ENCODE measurements at regions not wholly inside any gene's neighbourhood (a gene's known extent, or its start where the extent isn't known, plus 50 kb on each side); places are given as distances from the start of the nearest gene placed in this dataset.

DNA sequence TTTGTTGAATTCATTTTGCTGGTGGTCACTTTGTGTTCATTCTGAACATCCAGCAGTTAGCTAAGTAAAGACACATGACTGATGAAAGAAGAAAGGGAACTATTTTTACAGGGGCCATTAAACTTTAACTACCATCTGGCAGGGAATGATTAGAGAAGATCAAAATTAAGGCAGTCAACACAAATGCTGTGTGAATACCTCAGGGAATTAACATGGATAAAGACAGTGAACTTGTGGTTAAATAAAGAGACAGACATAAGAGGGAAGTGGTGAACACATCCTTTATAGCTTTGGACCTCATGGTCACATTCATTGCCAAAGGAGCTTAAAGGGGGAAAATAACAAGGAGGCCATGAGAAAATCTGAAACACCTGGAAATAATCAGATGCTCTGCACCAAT lies 52.6 kb upstream of the ATP5MC3 start:
- TF ChIP-seq, protein P1, sequence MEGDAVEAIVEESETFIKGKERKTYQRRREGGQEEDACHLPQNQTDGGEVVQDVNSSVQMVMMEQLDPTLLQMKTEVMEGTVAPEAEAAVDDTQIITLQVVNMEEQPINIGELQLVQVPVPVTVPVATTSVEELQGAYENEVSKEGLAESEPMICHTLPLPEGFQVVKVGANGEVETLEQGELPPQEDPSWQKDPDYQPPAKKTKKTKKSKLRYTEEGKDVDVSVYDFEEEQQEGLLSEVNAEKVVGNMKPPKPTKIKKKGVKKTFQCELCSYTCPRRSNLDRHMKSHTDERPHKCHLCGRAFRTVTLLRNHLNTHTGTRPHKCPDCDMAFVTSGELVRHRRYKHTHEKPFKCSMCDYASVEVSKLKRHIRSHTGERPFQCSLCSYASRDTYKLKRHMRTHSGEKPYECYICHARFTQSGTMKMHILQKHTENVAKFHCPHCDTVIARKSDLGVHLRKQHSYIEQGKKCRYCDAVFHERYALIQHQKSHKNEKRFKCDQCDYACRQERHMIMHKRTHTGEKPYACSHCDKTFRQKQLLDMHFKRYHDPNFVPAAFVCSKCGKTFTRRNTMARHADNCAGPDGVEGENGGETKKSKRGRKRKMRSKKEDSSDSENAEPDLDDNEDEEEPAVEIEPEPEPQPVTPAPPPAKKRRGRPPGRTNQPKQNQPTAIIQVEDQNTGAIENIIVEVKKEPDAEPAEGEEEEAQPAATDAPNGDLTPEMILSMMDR (IDR thresholded peaks at IDR 0.05; ENCODE audit: extremely low read depth in 1 of 2, insufficient read depth in 1 of 2, low read depth in 1 of 2, low read length in 2 of 2), result no peak
- no peak for TF ChIP-seq EZH2 (IDR thresholded peaks at IDR 0.05; ENCODE audit: borderline replicate concordance, low read depth, low read length, severe bottlenecking)
- TF ChIP-seq JUN (IDR thresholded peaks at IDR 0.05; ENCODE audit: borderline replicate concordance, insufficient read depth, insufficient read length, low read depth), result no peak
- no peak for TF ChIP-seq POLR2A (IDR thresholded peaks at IDR 0.05; ENCODE audit: low read depth, low read length)
- no peak for TF ChIP-seq FOS (IDR thresholded peaks at IDR 0.05; ENCODE audit: borderline replicate concordance, insufficient read depth, low read length)
- TF ChIP-seq, protein P2, sequence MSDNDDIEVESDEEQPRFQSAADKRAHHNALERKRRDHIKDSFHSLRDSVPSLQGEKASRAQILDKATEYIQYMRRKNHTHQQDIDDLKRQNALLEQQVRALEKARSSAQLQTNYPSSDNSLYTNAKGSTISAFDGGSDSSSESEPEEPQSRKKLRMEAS (IDR thresholded peaks at IDR 0.05; ENCODE audit: insufficient read depth, insufficient read length), result no peak
- TF ChIP-seq POLR2AphosphoS5 (IDR thresholded peaks at IDR 0.05; ENCODE audit: insufficient read depth, low read depth, low read length), result no peak

All from endothelial cell of umbilical vein (primary cell).